ENCODE measurements at regions not wholly inside any gene's neighbourhood (a gene's known extent, or its start where the extent isn't known, plus 50 kb on each side); places are given as distances from the start of the nearest gene placed in this dataset.

- Histone ChIP-seq H3K27ac (no peak overlapping the region), H3K27me3 (ENCODE audit: insufficient read depth in 3 of 3, low read length in 2 of 3) (no peaks in the 10 kb centered on the region), H3K9me3 (no peaks in the 10 kb centered on the region), H3K4me1 (no peaks in the 10 kb centered on the region), H3K36me3 (ENCODE audit: insufficient read depth in 1 of 2, low read depth in 1 of 2) (no peaks in the 10 kb centered on the region), H3K4me3 (no peak overlapping the region)
- TF ChIP-seq CTCF (IDR thresholded peaks at IDR 0.05), result no peak
- no peak for DNase-seq
- ATAC-seq, result no peak
- intact Hi-C loops (cut with DNase I), result no loop called here
These were observed 498.7 kb downstream of the DACH1 start for GRCh38 chr13:71368336-71368735.

- H3K27me3 ChIP-seq (ENCODE audit: insufficient read depth in 3 of 3, low read length in 2 of 3), result no peaks in the 10 kb centered on the region
- DNase-seq (no peak), ATAC-seq (no peak)
- intact Hi-C loops (cut with DNase I), result no loop called here
- no peak overlapping the region for H3K27ac ChIP-seq
- WGBS, 3 donors, result 88 to 97% (median 92%) methylated on average over 1 of the region's 1 CpG
- no peak overlapping the region for H3K4me3 ChIP-seq
- H3K4me1 ChIP-seq, result no peaks in the 10 kb centered on the region
- H3K9me3 ChIP-seq, result no peaks in the 10 kb centered on the region
- no peaks in the 10 kb centered on the region for H3K36me3 ChIP-seq (ENCODE audit: insufficient read depth in 1 of 2, low read depth in 1 of 2)
- TF ChIP-seq CTCF (IDR thresholded peaks at IDR 0.05), result no peak
These were observed 507.0 kb downstream of the DACH1 start for GRCh38 chr13:71360041-71360440.

- DNase-seq, result no peak
- ATAC-seq, result no peak
- intact Hi-C loops (cut with DNase I), result no loop called here
- 92 to 94% (median 93%) methylated on average over 4 of the region's 4 CpGs for WGBS, 3 donors
- Histone ChIP-seq H3K27me3 (ENCODE audit: insufficient read depth in 3 of 3, low read length in 2 of 3) (no peaks in the 10 kb centered on the region), H3K4me3 (no peak overlapping the region), H3K36me3 (ENCODE audit: insufficient read depth in 1 of 2, low read depth in 1 of 2) (no peaks in the 10 kb centered on the region), H3K9me3 (no peaks in the 10 kb centered on the region), H3K4me1 (no peaks in the 10 kb centered on the region), H3K27ac (no peak overlapping the region)
- no peak for TF ChIP-seq CTCF (IDR thresholded peaks at IDR 0.05)
These were observed 507.4 kb downstream of the DACH1 start for GRCh38 chr13:71359641-71360040.

- H3K4me1 ChIP-seq, result no peaks in the 10 kb centered on the region
- H3K9me3 ChIP-seq, result no peaks in the 10 kb centered on the region
- no peaks in the 10 kb centered on the region for H3K36me3 ChIP-seq (ENCODE audit: insufficient read depth in 1 of 2, low read depth in 1 of 2)
- no peak for TF ChIP-seq CTCF (IDR thresholded peaks at IDR 0.05)
- no peaks in the 10 kb centered on the region for H3K27me3 ChIP-seq (ENCODE audit: insufficient read depth in 3 of 3, low read length in 2 of 3)
- DNase-seq (no peak), ATAC-seq (no peak)
- intact Hi-C loops (cut with DNase I), result no loop called here
- H3K4me3 ChIP-seq, result no peak overlapping the region
- WGBS, 3 donors, result 50 to 78% (median 56%) methylated on average over 1 of the region's 1 CpG
- H3K27ac ChIP-seq, result no peak overlapping the region
These were observed 508.8 kb downstream of the DACH1 start for GRCh38 chr13:71358218-71358617.

GRCh38 chr13:71355010-71355409 is 512.0 kb downstream of the DACH1 start:
- H3K27ac ChIP-seq, result no peak overlapping the region
- H3K4me1 ChIP-seq, result no peaks in the 10 kb centered on the region
- ATAC-seq (no peak), DNase-seq (no peak)
- H3K9me3 ChIP-seq, result no peaks in the 10 kb centered on the region
- intact Hi-C loops (cut with DNase I), result no loop called here
- 92 to 94% (median 92%) methylated on average over 7 of the region's 7 CpGs for WGBS, 3 donors
- H3K4me3 ChIP-seq, result no peak overlapping the region
- H3K27me3 ChIP-seq (ENCODE audit: insufficient read depth in 3 of 3, low read length in 2 of 3), result no peaks in the 10 kb centered on the region
- no peaks in the 10 kb centered on the region for H3K36me3 ChIP-seq (ENCODE audit: insufficient read depth in 1 of 2, low read depth in 1 of 2)
- TF ChIP-seq CTCF (IDR thresholded peaks at IDR 0.05), result no peak
